ENCODE measurements at regions not wholly inside any gene's neighbourhood (a gene's known extent, or its start where the extent isn't known, plus 50 kb on each side); places are given as distances from the start of the nearest gene placed in this dataset.

DNA sequence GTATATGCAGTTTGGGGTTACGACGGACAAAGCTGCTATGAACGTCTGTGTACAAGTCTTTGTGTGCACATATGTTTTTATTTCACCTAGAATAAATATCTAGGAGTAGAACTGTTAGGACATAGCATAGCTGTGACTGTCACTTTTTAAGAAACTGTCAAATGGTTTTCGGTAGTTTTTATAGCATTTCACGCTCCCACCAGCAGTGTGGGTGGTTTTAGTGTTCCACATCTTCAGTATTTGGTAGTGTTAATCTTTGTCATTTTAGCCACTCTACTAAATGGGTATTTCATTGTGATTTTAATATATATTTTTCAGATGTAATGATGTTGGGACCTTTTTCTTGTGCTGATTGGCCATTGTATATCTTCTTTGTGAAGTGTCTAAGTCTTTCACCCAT lies 109.1 kb upstream of the BCAT1 start:
- FAIRE-seq, result no peak

DNA sequence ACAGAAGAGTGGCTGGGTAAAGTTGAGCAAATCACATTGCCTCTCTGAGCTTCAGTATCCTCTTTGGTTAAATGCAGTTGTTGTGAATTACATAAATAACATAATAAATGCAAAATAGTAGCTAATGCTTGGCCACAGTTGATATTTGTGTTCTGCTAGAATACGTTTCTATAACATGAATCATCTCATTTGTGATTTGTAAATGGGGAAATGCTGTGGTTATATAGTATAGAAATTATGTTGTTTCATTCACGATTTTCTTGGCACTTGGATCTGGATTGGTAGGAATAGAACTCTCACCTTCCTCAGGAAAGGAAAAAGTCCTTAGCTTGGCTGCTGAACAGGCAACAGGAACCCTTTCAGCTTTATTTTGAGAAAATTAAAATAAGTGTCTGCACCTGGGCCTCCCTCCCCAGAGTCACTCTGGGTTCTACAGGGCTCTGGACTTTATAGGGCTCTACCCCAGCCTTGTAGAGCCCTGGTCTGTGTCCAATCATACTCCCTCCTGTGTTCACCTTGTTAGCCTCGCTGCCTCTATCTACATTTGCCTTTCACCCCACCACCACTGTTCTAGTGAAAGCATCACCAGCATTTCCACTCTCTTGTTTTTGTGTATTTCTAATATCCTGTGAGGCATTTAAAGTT lies 107.7 kb upstream of the BCAT1 start:
- FAIRE-seq, result no peak

DNA sequence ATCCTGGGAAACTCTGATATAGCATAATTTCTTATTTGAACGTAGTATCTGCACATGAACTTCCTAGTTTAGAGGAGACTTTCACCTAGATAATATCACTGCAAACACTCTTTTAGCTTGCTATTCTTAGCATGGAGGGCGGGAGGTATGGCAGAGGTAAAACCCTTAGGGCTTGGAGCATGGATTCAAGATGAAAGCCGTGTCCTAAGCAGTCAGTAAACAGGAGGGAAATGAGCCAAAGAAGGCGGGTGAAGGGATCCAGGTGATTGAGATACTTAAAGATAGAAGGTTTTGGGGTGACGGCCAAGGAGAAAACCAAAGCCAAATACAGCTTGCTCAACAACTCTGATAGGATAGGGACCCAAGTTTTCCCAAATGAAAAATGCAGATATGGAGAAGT lies 107.1 kb upstream of the BCAT1 start:
- no peak for FAIRE-seq

DNA sequence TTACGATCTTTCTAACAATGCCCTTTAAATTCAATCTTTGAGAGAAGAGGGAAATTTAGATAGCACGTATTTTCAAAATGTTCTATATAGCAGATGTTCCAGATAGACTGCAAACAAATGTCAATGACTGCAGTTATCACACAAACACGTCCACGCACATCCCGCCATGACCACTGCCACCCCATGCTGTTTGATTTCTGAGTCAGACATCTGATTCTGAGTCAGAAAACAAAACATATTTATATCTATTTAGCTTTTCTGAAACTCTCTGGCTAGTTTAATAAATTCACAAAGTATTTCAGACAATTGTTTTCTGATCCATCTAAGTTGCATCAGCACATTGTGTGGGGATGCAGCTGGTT lies 105.9 kb upstream of the BCAT1 start:
- no peak for FAIRE-seq

DNA sequence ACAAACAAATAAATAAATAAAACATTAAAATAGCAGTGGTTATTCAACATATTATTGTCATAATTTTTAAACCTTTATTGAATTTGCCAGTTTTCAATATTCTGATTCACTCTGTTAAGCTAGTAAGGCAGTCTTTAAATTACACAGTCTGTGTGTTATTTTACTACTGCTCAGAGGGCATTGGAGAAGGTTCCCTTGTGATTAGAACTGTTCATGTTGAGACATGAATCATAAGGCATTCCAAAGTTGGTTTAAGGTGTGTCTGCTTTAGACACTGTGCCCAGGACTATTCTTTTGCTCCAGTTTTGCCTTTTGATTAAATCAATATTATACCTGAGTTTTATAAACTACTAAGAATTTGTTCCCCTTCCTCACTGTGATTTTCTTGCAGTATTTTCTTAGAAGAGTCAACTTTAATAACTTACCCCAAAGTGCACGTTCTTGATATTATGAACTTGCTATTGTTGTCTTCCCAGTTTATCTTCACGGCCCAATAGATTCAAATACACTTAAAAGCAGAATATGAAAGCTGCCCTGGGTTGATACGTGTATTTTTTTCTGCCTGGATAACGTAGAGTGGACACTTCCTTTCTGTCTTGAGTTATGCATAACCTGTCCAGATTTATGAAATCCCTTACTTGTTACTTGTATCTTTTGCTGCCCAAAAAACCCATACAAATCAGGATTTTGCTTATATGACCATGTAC lies 105.3 kb upstream of the BCAT1 start:
- no peak for FAIRE-seq

DNA sequence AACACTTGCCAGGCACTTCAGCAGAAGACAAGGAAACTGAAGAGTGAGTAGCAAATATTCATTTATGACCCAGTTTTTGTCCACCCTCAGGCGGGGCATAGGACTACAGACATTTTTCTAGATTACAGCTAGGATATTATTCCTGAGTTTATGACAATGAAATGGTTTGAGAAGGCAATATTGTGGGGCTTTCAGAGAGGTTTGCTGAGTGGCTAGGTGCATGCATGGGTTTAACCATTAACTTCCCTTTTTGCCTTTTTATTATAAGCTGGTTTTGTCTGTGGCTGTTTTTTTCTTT lies 104.0 kb upstream of the BCAT1 start:
- FAIRE-seq, result no peak

DNA sequence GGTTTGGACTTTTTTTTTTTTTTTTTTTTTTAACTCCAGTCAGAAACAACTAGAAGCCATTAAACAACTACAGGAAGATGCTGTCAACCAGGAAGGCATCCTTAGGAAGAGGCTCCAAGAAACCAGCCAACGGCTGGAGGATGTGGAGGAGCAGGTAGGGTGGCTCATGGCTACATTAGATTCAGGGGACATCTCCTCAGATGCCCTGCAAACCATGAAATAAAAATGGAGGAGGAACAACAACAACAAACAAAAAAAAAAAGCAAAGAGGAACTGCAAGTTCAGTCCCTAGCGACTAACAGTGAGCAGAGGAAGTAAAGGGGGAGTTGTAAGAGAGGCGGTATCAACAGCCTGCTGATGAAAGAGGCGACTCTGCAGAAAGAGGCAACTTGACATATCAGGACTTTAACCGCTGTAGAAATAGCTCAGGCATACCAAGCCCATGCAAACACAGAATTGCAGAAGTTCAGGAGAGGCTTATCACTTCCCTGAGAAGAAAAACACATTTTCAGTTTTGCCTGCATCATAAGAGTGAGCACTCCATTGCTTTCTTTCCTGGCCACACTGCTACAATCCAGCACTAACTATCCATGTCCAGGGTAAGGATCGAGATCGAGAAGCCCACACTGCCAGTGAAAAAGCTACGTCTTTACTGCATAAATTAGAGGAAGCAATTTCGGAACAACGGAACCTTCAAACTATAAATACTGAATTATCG lies 103.5 kb upstream of the BCAT1 start:
- no peak for FAIRE-seq

DNA sequence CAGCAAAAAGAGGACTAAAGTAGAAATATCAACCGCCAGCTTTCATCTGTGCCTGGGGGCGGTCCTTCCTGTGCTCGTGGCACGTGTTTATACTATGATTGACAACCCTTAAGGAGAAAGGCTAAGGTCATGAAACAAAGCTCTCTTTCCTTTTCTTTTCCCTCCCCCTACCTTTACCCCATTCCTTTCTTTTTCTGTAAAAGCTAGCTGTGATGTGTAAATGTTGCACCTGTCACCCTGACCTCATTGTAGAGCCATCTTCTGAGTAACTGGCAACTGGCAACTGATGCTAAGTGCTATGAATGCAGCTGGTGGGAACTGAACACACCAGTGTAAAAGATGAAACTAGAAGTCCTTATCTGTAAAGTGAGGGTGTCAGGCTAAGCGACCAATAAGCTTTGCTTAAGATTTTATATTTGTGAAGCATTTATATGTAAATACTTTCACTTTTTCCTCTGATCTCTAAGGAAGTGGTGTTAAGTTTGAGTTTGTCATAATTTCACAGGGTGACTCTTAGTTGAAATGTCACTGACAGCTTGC lies 102.8 kb upstream of the BCAT1 start:
- FAIRE-seq, result no peak

DNA sequence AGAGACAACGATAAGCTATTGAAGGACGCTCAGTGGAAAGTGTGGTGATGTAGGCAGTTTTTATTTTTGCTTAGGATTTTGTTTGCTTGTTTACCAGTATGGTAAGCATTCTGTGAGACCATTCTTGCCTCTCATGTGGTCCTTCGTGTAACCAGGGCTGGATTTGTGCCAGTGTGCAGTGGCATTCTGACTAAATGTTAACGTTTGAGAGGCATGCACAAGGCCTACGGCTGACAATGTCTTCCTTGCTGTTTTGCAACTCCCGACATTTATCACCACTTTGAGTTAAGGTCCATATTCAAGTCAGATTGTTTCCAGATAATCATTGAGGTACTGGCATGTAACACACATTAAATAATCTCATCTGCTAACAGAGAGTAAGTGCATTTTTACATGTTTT lies 102.3 kb upstream of the BCAT1 start:
- FAIRE-seq, result no peak

DNA sequence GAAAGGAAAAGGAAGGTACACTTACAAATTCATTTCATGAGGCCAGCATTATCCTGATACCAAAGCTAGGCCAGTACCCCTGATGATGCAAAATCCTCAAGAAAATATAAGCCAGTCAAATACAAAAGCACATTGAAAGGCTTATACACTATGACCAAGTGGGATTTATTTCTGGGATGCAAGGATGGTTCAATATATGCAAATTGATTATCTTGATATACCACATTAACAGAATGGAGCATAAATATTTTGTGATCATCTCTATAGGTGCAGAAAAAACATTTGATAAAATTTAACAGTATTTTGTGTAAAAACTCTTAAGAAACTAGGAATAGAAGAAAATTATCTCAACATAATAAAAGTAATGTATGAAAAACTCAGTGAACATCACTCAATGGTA lies 97.0 kb upstream of the BCAT1 start:
- no peak for FAIRE-seq

DNA sequence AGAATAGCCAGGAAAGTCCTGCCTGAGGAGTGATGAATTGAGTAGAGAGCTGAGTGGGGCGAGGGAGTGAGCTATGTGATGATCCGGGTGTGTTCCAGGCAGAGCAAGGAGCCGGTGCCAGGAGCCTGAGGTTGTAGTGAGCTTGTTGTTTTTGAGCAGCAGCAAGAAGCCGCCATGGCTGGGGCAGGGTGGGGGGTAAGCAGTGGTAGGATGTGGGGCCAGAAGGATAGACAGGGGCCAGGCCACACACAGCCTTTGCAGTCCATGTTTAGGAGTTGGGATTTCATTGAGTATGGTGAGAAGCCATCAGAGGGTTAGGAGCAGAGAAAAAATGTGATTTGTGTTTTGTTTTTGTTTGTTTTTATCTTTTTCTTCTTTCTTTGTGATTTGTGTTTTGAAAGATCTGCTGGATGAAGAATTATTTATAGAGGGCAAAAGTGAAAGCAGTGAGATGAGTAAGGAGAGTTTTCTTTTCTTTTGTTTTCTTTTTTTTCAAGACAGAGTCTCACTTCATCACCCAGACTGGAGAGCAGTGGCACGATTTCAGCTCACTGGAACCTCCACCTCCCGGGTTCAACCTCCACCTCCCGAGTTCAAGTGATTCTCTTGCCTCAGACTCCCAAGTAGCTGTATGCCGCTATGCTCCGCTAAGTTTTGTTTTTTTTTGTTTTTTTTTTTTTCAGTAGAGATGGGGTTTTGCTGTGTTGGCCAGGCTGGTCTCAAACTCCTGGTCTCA lies 92.3 kb upstream of the BCAT1 start:
- no peak for FAIRE-seq

DNA sequence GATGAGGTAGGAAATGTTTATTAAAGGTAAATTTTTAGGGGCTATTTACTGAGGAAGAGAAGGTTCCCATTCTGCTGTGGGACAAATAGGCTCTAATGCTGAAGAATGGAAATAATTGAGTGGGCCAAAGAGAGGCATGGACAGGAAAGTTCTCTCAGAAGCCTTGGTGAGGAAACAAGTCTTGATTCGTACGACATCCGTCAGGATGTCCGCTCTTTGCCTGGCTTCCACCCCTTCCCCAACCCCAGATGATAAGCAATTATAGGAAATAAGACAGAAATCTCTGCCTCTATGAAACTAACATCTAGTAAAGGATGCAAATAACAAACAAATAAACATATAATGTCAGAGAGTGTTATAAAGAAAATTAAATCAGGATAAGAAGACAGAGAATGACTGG lies 91.7 kb upstream of the BCAT1 start:
- no peak for FAIRE-seq

DNA sequence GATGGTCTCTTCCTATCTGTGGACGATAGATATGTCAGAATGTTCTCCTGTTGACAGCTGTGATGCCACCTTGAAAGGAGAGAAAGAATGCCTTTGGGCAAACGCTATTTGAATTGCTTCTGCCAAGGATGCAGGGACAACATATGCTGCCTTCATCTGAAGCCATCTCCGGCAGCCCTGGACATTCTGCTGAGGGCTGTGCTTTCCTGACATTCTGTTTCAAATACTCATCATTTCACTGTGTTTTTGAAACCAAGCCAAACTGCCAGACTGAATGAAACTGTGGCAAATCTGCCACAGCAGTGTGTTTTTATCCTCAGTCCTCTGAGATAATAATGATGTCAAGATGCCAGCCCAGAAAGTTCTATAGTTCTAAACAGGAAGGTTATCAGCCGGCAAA lies 85.8 kb upstream of the BCAT1 start:
- FAIRE-seq, result no peak

DNA sequence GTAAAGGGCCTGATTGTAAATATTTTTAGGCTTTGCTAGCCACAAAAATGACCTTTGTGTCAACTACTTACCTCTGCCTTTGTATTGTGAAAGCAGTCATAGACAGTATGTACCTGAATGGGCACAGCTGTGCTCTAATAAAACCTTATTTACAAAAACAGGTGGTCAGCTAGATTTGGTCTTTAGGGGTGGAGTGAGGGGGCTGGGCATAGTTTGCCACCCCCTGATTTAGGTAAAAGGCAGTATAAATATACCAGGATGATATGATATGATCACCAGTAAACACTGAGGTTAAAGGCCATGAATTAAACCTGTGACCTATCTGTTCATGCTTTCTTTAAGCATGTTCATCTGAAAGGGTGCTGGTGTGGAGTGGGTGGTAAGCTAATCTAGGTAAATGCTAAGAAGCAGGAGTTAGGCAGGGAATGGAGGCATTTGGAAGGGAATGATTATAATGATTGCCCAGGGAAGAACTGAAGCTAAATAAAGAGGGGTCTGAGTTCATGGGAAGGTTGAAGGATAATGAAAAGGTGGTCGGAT lies 77.1 kb upstream of the BCAT1 start:
- no peak for FAIRE-seq

DNA sequence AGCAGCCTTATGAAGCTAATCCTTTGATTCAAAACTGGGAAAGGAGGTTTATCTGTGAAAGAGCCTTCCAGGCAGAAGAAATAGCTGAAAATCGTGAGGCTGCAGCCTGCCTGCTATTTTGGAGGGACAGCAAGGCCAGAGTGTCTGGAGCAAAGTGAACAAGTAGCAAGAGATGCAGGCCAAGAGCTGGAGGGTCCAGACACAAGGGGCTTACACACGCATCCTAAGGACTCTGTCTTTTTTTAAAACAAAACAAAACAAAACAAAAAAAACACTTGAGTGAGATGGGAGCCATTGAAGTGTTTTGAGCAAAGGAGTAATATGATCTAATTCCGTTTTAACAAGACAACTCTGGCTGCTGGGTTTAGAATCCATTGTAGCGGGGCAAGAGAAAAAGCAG lies 76.4 kb upstream of the BCAT1 start:
- no peak for FAIRE-seq

DNA sequence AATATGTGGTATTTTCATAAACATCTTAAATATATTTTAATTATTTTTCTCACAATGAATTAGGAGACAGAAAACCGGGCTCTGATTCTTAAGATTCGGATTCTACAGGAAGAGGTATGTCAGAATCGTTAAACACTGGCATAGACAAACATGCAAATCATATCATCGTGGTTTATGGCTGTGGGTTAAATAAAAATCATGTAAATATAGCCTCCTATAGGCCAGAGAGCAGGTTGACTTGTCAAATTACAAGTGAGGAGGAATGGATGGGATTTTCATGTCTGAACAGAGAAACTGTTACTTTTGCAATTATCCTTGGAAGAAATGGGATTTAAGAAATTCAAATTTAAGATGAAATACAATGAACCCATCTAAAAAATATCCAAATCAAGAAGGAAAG lies 74.9 kb upstream of the BCAT1 start:
- no peak for FAIRE-seq

DNA sequence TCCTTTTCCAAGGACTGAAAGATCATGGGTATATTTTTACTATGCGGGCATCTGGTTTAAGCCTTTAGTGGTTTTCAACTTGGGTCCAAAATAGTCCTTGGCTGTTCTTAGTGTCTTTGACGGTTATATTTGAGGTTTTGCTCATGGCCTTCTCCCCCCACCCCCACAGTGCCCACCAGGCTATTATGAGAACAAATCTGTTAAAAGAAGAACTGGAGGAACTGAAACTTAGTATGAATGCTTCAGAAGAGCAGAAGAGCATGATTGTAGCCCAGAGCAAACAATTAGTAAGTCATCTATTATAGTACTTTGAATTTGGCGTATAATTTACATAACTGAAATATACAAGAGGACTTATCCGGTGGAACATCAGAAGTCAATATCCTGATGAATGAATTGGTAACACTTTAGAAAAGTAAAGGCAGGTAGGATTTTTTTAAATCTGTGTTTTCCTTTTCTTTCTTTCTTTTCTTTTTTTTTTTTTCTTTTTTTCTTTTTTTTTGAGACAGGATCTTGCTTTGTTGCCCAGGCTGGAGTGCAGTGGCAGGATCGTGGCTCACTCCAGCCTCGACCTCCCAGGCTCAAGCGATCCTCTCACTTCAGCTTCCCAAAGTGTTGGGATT lies 71.8 kb upstream of the BCAT1 start:
- FAIRE-seq, result no peak

DNA sequence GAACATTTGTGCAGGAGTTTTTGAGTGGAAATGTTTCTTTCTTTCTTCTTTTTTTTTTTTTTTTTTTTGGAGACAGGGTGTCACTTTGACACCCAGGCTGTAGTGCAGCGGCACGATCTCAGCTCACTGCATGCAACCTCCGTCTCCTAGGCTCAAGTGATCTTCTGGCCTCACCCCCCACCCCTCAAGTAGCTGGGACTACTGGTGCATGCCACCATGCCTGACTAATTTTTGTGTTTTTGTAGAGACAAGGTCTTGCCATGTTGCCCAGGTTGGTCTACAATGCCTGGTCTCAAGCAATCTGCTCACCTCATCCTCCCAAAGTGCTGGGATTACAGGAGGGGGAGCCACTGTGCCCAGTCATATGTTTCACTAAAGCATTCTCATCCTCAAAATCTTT lies 69.2 kb upstream of the BCAT1 start:
- no peak for FAIRE-seq

DNA sequence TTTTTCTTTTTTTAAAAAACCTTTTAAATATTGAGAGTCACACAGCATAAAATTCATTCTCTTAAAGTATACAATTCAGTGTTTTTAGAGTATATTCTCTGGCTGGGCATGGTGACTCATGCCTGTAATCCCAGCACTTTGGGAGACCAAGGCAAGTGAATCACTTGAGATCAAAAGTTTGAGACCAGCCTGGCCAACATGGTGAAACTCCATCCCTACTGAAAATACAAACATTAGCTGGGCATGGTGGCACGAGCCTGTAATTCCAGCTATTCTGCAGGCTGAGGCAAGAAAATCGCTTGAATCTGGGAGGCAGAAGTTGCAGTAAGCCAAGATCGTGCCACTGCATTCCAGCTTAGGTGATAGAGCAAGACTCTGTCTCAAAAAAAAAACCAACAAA lies 68.4 kb upstream of the BCAT1 start:
- FAIRE-seq, result no peak

DNA sequence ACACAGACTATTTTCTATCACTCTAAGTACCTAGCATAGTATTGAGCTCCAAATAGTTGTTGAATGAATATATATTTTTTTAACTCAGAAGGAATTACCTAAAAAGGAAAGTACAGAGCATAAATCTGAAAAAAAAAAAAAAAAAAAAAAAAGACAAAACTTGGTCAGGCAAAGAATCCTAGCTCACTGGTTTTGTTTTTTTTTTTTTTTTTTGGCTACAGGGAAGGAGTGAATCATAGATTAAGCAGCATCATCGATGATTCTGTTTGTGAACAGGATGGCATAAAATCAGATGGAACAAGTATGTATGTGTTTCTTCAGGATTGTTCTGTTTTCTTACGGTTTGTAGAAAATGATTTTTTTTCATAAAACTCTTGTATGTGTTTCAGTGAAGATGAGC lies 66.1 kb upstream of the BCAT1 start:
- FAIRE-seq, result no peak

DNA sequence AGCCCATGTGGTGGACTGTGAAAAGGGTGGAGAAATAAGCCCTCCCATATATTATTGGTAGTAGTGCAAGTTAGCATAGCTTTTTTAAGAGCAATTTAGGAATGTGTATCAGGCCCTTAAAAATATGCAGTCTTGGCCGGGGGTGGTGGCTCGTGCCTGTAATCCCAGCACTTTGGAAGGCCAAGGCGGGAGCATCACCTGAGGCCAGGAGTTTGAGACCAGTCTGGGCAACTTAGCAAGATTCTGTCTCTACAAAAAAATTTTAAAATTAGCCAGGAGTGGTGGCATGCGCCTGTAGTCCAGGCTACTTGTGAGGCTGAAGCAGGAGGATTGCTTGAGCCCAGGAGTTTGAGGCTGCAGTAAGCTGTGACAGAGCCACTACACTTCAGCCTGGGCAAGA lies 64.2 kb upstream of the BCAT1 start:
- no peak for FAIRE-seq

DNA sequence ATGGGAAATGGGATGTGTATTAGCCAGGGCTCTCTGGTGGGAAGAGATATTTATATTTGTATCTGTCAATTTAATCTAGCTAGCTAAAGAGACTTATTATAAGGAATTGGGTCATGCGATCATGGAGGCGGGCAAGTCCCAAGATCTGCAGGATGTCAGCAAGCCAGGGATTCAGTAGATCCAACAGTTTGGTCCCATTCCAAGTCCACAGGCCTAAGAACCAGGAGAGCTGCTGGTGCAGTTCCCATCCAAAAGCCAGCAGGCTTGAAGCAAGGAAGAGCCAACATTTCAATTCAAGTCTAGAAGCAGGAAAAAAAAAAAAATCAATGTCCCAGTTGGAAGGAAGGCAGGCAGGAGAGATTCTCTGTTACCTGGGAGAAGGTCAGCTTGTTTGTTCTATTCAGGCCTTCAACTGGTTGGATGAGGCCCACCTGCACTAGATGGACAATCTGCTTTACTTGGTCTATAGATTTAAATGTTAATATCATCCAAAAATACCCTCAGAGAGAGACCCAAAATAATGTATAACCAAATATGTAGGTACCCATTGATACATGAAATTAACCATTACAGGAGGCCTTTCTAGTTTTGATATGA lies 60.7 kb upstream of the BCAT1 start:
- FAIRE-seq, result no peak

Measured in endometrium (tissue), 2 donors.